Naive thymus-derived CD8-positive, alpha-beta T cell (primary cell): ENCODE measurements at regions not wholly inside any gene's neighbourhood (a gene's known extent, or its start where the extent isn't known, plus 50 kb on each side); places are given as distances from the start of the nearest gene placed in this dataset.

ENCODE experiments used
- ATAC-seq, 2 donors: fragments of 150-1000 bp; cut with Tn5 transposase in 1 of 2; sonication (Bioruptor Pico), chemical (Tn5 transposase) in 1 of 2; 1 replicate in 1 of 2; 2 replicates in 1 of 2; pipeline ENCODE4 v1.10.0; 2021; ENCODE audit warnings: mild to moderate bottlenecking in 2 of 2, moderate library complexity in 2 of 2
- POLR2A ChIA-PET: fragments of 350-600 bp; sonication (Branson Sonifier 250); formaldehyde crosslinking; loops from one replicate; lab custom pipeline; 2021; ENCODE audit warnings: antibody characterized with exemption; lab: Charles Lee
- DNase-seq, 10 donors: peaks; one replicate each; pipeline versions ENCODE4 v3.0.0 to v3.0.0-alpha.2; 2020 to 2022
- H3K27ac Mint-ChIP-seq, 10 donors: one replicate each; pipeline ENCODE4 v1.8.0; 2020 to 2022; ENCODE audit warnings: mild to moderate bottlenecking in 10 of 10, mixed read lengths in 10 of 10, moderate library complexity in 4 of 10, inconsistent platforms in 1 of 10
- H3K27me3 Mint-ChIP-seq, 5 donors: one replicate each; pipeline ENCODE4 v1.8.0; 2021 to 2022; ENCODE audit warnings: mixed read lengths in 5 of 5
- H3K36me3 Mint-ChIP-seq, 3 donors: one replicate each; pipeline ENCODE4 v1.8.0; 2020 to 2022; ENCODE audit warnings: mixed read lengths in 3 of 3, mild to moderate bottlenecking in 2 of 3, inconsistent platforms in 1 of 3
- H3K4me1 Mint-ChIP-seq, 4 donors: one replicate each; pipeline ENCODE4 v1.8.0; 2021 to 2022; ENCODE audit warnings: mixed read lengths in 4 of 4
- H3K4me3 Mint-ChIP-seq, 10 donors: one replicate each; pipeline ENCODE4 v1.8.0; 2020 to 2022; ENCODE audit warnings: mild to moderate bottlenecking in 10 of 10, mixed read lengths in 10 of 10, moderate library complexity in 6 of 10, inconsistent platforms in 1 of 10
- H3K9me3 Mint-ChIP-seq, 9 donors: one replicate each; pipeline ENCODE4 v1.8.0; 2020 to 2022; ENCODE audit warnings: mixed read lengths in 9 of 9, mild to moderate bottlenecking in 3 of 9, inconsistent platforms in 1 of 9, moderate library complexity in 1 of 9

DNA sequence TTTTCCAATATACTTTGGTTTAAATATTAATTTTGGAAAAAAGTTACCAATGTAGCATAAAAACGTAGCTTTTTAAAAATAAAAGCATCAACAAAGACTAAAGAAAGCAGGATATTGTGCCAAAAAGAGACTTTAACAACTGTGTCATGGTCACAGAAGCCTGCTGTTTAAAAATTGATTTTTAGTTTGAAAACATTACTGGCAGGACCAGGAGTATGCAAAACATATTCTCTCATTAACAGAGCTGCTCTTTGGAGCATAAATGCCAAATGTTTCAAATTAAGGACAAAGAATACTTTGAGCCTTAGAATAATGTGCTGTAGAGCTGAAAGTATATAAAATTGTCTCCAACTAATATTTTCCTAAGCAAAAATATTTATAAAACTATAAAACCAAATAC, 279.0 kb downstream of the ARAP2 start:
- Mint-ChIP-seq H3K4me3 (no peak overlapping the region), H3K27me3 (no peaks in the 10 kb centered on the region), H3K27ac (no peak overlapping the region), H3K9me3 (peaks cover 0 to 3% (median 0%) of the 10 kb centered on the region in 9 donors), H3K36me3 (peaks cover 0 to 2% (median 0%) of the 10 kb centered on the region in 3 donors), H3K4me1 (no peaks in the 10 kb centered on the region)
- POLR2A ChIA-PET, result no interaction called here
- DNase-seq (no peak), ATAC-seq (no peak)

DNA sequence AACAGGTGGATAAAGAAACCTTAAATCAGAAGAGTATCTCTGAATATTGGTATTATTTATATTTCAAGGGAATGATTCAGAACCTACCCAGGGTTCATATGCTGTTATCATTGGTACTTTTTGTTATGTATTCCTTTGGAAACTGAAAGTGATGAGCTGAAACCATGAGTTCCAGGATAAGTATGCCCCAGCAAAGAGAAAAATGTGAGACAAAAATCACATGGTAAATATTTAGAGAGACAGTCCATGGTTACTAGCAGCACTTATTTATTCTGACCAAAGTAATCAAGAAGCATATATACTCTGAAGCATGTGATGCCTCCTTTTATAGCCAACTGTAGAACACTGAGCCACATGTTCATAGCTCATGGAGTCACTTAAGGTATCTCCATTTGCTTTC, 277.7 kb downstream of the ARAP2 start:
- POLR2A ChIA-PET, result no interaction called here
- Mint-ChIP-seq H3K9me3 (peaks cover 0 to 3% (median 0%) of the 10 kb centered on the region in 9 donors), H3K4me3 (no peak overlapping the region), H3K4me1 (no peaks in the 10 kb centered on the region), H3K27me3 (no peaks in the 10 kb centered on the region), H3K36me3 (peaks cover 0 to 2% (median 0%) of the 10 kb centered on the region in 3 donors), H3K27ac (no peak overlapping the region)
- DNase-seq (no peak), ATAC-seq (no peak)

DNA sequence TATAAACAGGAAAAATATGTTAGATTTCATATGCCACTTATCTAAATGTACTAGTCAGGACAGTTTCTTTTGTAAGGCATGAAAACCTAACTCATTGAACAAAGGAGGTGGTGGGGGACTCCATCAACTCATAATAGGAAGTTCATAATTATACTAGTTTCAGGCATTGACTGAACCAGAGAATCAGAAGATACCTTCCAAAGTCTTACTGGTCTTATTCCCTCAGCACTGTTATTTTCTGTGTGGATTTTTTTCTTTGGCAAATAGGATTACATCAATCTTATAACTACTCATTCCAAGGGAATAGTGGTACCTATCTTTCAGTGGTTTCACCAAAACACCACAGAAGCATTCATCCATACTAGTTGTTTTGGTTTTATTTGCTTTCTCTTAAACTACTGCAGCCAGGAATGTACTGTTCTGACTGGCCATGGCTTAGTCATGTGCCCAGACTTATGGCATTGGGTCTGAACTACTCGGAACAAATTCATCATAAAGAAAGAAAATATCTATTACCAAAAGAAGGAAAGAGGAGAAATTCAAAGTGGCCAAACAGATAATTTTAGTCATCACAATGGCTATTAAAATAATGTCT, 273.9 kb downstream of the ARAP2 start:
- Mint-ChIP-seq H3K27ac (no peak overlapping the region), H3K36me3 (peaks cover 0 to 2% (median 0%) of the 10 kb centered on the region in 3 donors), H3K9me3 (no peaks in the 10 kb centered on the region), H3K27me3 (peaks cover 0 to 4% (median 0%) of the 10 kb centered on the region in 5 donors), H3K4me1 (no peaks in the 10 kb centered on the region), H3K4me3 (no peak overlapping the region)
- POLR2A ChIA-PET, result no interaction called here
- no peak for DNase-seq
- ATAC-seq, result no peak

DNA sequence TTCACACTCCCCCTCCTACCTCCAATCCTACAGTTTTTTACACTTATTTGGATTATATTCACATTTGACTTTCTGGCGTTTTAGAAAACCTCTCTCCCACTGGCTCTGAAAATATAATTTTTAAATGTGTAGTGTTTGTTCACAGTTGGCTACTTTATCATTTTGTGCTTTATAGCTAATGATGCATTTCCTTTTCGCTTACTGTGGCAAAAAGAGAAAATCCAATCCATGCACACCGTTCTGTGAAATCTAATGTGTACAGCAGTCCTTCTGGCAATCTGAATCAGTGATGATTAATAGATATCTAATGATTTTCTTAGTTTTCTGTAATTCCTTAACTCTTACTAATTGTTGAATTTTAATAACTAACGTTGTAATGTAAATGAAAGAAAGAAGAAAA, 271.5 kb downstream of the ARAP2 start:
- POLR2A ChIA-PET, result no interaction called here

DNA sequence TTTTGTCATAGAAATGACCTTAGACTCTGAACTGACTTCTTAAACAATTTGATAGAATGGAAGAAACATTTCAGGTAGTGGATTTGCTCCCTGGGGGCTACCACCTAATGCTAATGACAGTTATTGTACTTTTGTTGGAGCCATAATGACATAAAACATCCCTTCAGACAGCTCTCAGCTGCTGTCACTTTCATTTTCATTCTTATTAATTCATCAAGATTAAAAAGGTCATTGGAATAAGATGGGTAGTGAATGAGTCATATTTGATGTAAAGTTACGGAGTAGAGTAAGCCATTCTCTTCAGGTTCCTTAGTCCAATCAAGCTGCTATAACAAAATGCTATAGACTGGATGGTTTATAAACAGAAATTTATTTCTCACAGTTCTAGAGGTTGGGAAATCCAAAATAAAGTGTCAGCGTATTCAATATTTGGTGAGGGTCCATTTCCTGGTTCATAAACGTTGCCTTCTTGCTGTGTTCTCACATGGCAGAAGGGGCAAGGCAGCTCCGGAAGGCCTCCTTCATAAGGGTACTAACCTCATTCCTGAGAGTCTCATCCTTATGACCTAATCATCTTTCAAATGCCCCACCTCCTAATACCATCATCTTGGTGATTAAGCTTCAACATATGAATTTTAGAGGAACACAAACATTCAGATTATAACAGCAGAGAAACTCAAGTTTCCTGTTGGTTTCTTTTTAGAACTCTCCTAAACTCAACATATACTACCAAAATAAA, 268.5 kb downstream of the ARAP2 start:
- H3K4me1 Mint-ChIP-seq, result no peaks in the 10 kb centered on the region
- H3K9me3 Mint-ChIP-seq, result peaks cover 0 to 1% (median 0%) of the 10 kb centered on the region in 9 donors
- no peak for DNase-seq
- peaks cover 0 to 4% (median 0%) of the 10 kb centered on the region in 5 donors for H3K27me3 Mint-ChIP-seq
- no peak overlapping the region for H3K27ac Mint-ChIP-seq
- no peak overlapping the region for H3K4me3 Mint-ChIP-seq
- H3K36me3 Mint-ChIP-seq, result peaks cover 0 to 5% (median 2%) of the 10 kb centered on the region in 3 donors
- ATAC-seq, result no peak
- POLR2A ChIA-PET, result no interaction called here

More for the DNA sequence above, 271.5 kb downstream of the ARAP2 start:
- H3K4me3 Mint-ChIP-seq, result no peak overlapping the region
- no peak for DNase-seq
- H3K4me1 Mint-ChIP-seq, result no peaks in the 10 kb centered on the region
- no peaks in the 10 kb centered on the region for H3K9me3 Mint-ChIP-seq
- H3K36me3 Mint-ChIP-seq, result peaks cover 0 to 7% (median 0%) of the 10 kb centered on the region in 3 donors
- ATAC-seq, result no peak
- H3K27ac Mint-ChIP-seq, result no peak overlapping the region
- peaks cover 0 to 4% (median 0%) of the 10 kb centered on the region in 5 donors for H3K27me3 Mint-ChIP-seq

DNA sequence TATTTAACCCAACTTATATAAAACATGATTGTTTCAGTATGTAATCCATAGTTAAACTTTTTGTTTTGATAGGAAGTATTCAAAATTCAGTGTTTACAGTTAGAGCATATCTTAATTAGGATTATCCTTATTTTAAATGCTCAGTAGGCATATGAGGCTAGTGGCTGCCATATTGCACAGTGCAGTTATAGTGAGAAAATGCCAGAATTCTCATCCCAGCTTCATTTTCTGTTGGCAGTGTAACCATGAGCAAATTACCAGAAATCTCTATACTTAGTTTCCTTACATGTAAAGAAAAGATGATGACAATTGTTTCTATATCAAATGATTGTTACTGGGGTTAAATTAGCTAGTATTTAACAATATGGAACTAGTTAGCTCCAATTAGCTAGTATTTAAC, 265.8 kb downstream of the ARAP2 start:
- Mint-ChIP-seq H3K4me1 (no peaks in the 10 kb centered on the region), H3K36me3 (peaks cover 0 to 5% (median 2%) of the 10 kb centered on the region in 3 donors), H3K27me3 (peaks cover 0 to 4% (median 0%) of the 10 kb centered on the region in 5 donors), H3K27ac (no peak overlapping the region), H3K9me3 (peaks cover 0 to 3% (median 0%) of the 10 kb centered on the region in 9 donors), H3K4me3 (no peak overlapping the region)
- ATAC-seq, result no peak
- no peak for DNase-seq
- POLR2A ChIA-PET, result no interaction called here

DNA sequence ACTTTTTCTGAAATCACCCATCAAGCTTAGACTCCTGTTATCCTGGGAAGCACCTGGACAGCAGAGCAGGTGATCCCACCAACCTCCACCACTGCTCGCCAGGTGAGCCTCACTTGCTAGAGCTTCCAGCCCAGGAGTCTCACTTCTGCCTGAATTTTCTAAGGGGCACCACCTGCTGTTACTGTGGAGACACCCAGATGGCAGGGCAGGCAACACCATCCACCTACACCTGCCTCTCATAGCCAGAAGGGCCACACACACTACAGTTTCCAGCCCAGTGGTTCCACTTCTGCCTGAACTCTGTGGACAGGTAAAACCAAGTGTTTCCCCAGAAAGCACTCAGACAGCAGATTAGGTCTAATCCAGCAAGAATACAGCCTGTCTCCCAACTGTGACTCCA, 262.0 kb downstream of the ARAP2 start:
- Mint-ChIP-seq H3K36me3 (peaks cover 0 to 2% (median 0%) of the 10 kb centered on the region in 3 donors), H3K27me3 (peaks cover 0 to 1% (median 0%) of the 10 kb centered on the region in 5 donors), H3K27ac (no peak overlapping the region), H3K4me3 (no peak overlapping the region), H3K9me3 (peaks cover 0 to 19% (median 3%) of the 10 kb centered on the region in 9 donors), H3K4me1 (no peaks in the 10 kb centered on the region)
- POLR2A ChIA-PET, result no interaction called here
- DNase-seq (no peak), ATAC-seq (no peak)

DNA sequence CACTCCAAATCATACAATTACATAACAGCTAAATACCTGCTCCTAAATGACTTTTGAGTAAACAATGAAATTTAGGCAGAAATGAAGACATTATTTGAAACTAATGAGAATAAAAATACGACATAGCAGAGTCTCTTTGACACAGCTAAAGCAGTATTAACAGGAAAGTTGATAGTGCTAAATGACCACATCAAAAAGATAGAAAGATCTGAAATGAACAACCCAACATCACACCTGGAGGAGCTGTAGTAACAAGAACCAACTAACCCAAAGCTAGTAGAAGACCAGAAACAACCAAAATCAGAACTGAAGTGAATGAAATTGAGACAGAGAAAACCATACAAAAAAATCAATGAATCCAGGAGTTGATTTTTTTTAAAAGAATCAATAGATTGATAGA, 257.8 kb downstream of the ARAP2 start:
- no peaks in the 10 kb centered on the region for H3K36me3 Mint-ChIP-seq
- no peaks in the 10 kb centered on the region for H3K27me3 Mint-ChIP-seq
- H3K4me3 Mint-ChIP-seq, result no peak overlapping the region
- POLR2A ChIA-PET, result no interaction called here
- H3K27ac Mint-ChIP-seq, result no peak overlapping the region
- H3K4me1 Mint-ChIP-seq, result no peaks in the 10 kb centered on the region
- H3K9me3 Mint-ChIP-seq, result peaks cover 0 to 19% (median 6%) of the 10 kb centered on the region in 9 donors
- ATAC-seq, result no peak
- no peak for DNase-seq

DNA sequence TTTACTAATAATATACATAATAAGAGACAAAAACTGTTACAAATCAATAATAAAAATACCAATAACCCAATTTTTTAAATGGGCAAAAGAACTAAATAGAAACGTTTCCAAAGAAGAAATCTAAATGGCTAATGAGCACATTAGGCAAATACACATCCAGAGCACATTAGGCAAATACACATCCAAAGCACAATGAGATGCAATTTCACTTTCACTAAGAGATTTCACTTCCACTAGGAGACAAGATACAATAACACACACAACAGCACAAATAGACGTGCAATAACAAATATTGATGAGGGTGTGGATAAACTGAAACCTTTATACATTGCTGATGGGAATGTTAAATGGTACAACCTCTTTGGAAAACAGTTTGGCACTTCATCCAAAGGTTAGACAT, 250.7 kb downstream of the ARAP2 start:
- Mint-ChIP-seq H3K9me3 (peaks cover 0 to 2% (median 0%) of the 10 kb centered on the region in 9 donors), H3K4me3 (no peak overlapping the region), H3K4me1 (no peaks in the 10 kb centered on the region), H3K27ac (no peak overlapping the region), H3K27me3 (no peaks in the 10 kb centered on the region), H3K36me3 (no peaks in the 10 kb centered on the region)
- no peak for DNase-seq
- POLR2A ChIA-PET, result no interaction called here
- no peak for ATAC-seq

DNA sequence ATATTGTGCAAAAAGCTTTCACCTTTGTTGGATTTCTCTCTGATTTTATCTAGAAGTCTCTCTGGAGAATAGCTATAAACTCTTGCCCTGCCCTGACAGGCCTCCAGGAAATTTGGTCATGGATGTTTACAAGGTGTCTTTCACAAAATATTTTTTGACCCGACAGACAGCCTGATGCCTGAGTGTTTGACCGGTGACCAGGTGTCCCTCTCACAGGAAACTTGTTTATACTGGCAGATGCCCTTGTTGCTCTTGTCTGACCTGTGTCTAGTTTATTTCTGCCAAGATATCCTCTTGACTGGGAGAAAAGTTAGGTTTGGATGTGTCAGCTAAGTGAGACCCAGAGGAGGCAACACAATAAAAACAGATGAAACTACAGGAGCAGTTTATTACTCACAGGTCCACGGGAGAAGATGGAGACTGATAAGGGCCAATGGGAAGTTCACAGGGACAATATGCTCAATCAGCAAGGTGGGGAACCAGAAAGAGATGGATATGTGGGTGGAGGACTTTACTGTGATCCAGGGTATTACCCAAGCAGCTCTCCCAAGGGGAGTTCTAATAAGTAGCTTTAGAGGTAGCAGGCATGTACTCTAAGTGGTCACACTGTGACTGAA, 243.3 kb downstream of the ARAP2 start:
- no peak overlapping the region for H3K4me3 Mint-ChIP-seq
- no peaks in the 10 kb centered on the region for H3K27me3 Mint-ChIP-seq
- ATAC-seq, result no peak
- H3K36me3 Mint-ChIP-seq, result peaks cover 0 to 14% (median 11%) of the 10 kb centered on the region in 3 donors
- H3K9me3 Mint-ChIP-seq, result peaks cover 0 to 9% (median 0%) of the 10 kb centered on the region in 9 donors
- no peaks in the 10 kb centered on the region for H3K4me1 Mint-ChIP-seq
- no peak overlapping the region for H3K27ac Mint-ChIP-seq
- DNase-seq, result no peak
- POLR2A ChIA-PET, result no interaction called here

DNA sequence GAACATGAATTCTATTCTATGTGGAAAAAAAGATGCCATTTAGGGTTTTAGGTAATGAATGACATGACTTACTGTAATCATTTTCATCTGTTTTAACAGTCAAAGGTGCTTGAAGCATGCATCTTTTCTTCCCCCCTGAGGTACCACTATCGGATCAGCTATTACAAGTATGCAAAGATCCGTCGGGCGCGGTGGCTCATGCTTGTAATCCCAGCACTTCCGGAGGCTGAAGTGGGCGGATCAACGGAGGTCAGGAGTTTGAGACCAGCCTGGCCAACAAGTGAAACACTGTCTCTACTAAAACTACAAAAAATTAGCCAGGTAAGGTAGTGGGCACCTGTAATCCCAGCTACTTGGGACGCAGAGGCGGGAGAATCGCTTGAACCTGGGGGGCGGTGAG, 241.3 kb downstream of the ARAP2 start:
- no peaks in the 10 kb centered on the region for H3K27me3 Mint-ChIP-seq
- ATAC-seq (no peak), DNase-seq (no peak)
- H3K4me1 Mint-ChIP-seq, result no peaks in the 10 kb centered on the region
- peaks cover 0 to 9% (median 0%) of the 10 kb centered on the region in 9 donors for H3K9me3 Mint-ChIP-seq
- POLR2A ChIA-PET, result no interaction called here
- no peak overlapping the region for H3K27ac Mint-ChIP-seq
- no peak overlapping the region for H3K4me3 Mint-ChIP-seq
- peaks cover 0 to 15% (median 13%) of the 10 kb centered on the region in 3 donors for H3K36me3 Mint-ChIP-seq

DNA sequence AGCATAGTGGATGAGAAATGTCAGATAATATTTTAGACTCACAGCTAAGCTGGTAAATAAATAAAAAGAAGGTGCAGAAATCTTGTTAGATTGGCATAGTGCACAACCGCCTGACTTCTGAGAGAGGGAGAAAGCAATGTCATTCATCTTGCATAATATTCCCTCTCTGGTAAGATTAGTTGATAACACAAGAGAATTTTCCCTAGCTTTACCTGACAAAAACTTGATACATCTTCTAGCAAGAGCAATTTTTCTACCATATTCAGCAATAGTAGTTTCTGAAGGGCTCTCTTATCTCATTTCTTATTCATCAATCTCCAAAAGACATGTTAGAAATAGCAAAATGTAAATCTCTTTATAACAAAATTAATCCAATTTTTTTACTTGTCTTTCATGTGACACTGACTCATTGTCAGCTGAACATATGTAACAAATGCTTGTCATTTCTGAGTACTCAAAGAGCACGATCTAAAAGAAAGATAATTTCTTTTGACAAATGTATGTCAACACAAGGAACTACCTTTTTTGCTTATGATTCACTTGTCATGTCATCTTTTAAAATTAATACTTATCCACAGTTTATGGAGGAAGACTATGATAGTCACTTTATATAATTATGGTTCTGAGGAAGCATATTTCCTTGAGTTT, 240.0 kb downstream of the ARAP2 start:
- H3K36me3 Mint-ChIP-seq, result peaks cover 0 to 15% (median 13%) of the 10 kb centered on the region in 3 donors
- H3K27ac Mint-ChIP-seq, result no peak overlapping the region
- H3K9me3 Mint-ChIP-seq, result peaks cover 0 to 9% (median 0%) of the 10 kb centered on the region in 9 donors
- no peak for DNase-seq
- POLR2A ChIA-PET, result no interaction called here
- H3K4me1 Mint-ChIP-seq, result no peaks in the 10 kb centered on the region
- no peak overlapping the region for H3K4me3 Mint-ChIP-seq
- H3K27me3 Mint-ChIP-seq, result no peaks in the 10 kb centered on the region
- no peak for ATAC-seq

DNA sequence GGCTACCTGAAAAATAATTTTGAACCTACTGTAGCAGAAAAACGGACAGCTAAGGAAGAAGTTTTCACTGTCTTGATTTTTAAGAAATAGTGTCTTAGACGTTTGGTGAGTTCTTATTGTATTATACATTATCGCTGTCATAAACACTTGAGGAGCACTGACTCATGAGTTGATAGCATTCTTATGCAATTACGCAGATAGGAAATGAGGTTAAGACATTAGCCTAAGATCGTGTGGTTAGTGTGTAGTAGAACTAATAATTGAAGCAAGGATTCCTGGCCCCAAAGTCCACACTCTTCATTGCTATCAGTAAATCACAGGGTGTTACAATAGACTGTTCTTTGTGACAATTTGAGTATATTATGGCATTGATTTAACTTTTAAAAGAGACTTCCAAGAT, 238.1 kb downstream of the ARAP2 start:
- no peak overlapping the region for H3K27ac Mint-ChIP-seq
- peaks cover 0 to 6% (median 0%) of the 10 kb centered on the region in 9 donors for H3K9me3 Mint-ChIP-seq

More for the DNA sequence above, 238.1 kb downstream of the ARAP2 start:
- Mint-ChIP-seq H3K36me3 (peaks cover 0 to 12% (median 9%) of the 10 kb centered on the region in 3 donors), H3K4me1 (no peaks in the 10 kb centered on the region), H3K27me3 (peaks cover 0 to 1% (median 0%) of the 10 kb centered on the region in 5 donors), H3K4me3 (no peak overlapping the region)
- DNase-seq (no peak), ATAC-seq (no peak)
- POLR2A ChIA-PET, result no interaction called here
